Esophagus squamous epithelium (tissue), 4 donors: ENCODE measurements at regions not wholly inside any gene's neighbourhood (a gene's known extent, or its start where the extent isn't known, plus 50 kb on each side); places are given as distances from the start of the nearest gene placed in this dataset.

Experiments used
- CTCF ChIP-seq, 6 experiments: fragments of 450-650 bp in 4 of 6; fragments of 200-600 bp in 2 of 6; sonication (generic) in 2 of 6; IDR thresholded peaks; one replicate each; pipeline ENCODE4 v1.5.1; 2016 to 2019; ENCODE audit warnings: antibody characterized with exemption in 6 of 6, mild to moderate bottlenecking in 4 of 6, moderate library complexity in 4 of 6
- POLR2A ChIP-seq, 4 donors: fragments of 450-650 bp; IDR thresholded peaks; one replicate each; pipeline ENCODE4 v1.6.1; 2017; ENCODE audit warnings: antibody characterized with exemption in 4 of 4, mild to moderate bottlenecking in 4 of 4, moderate library complexity in 3 of 4

- TF ChIP-seq CTCF (IDR thresholded peaks at IDR 0.05) (no peak), POLR2A (IDR thresholded peaks at IDR 0.05) (no peak)
Measured at GRCh38 chr7:81339946-81340345, 421.1 kb upstream of the SEMA3C start.
